Inflammatory macrophage (primary cell): ENCODE measurements at regions not wholly inside any gene's neighbourhood (a gene's known extent, or its start where the extent isn't known, plus 50 kb on each side); places are given as distances from the start of the nearest gene placed in this dataset.

Experiments used
- DNase-seq, 2 donors: peaks; one replicate each; pipeline ENCODE4 v3.0.0-alpha.2; 2020 to 2022

- DNase-seq = no peak
These were observed 335.6 kb downstream of the CYRIA start for GRCh38 chr2:16330012-16330411.

- no peak for DNase-seq
These were observed 336.2 kb downstream of the CYRIA start for GRCh38 chr2:16329421-16329820.

- no peak for DNase-seq
These were observed 337.0 kb downstream of the CYRIA start for GRCh38 chr2:16328521-16329190.

- DNase-seq = no peak
These were observed 338.3 kb downstream of the CYRIA start for GRCh38 chr2:16327326-16327725.

- no peak for DNase-seq
These were observed 338.8 kb downstream of the CYRIA start for GRCh38 chr2:16326711-16327300.

- no peak for DNase-seq
These were observed 339.6 kb downstream of the CYRIA start for GRCh38 chr2:16325976-16326510.

- no peak for DNase-seq
These were observed 340.3 kb downstream of the CYRIA start for GRCh38 chr2:16325016-16325975.

- no peak for DNase-seq
These were observed 341.1 kb downstream of the CYRIA start for GRCh38 chr2:16324544-16324937.

GRCh38 chr2:16323551-16324543 lies 341.8 kb downstream of the CYRIA start:
- DNase-seq = no peak

- no peak for DNase-seq
These were observed 342.5 kb downstream of the CYRIA start for GRCh38 chr2:16323126-16323520.

- DNase-seq = no peak
These were observed 343.1 kb downstream of the CYRIA start for GRCh38 chr2:16322308-16323125.

- DNase-seq = no peak
These were observed 343.8 kb downstream of the CYRIA start for GRCh38 chr2:16321872-16322271.

GRCh38 chr2:16321256-16321655 lies 344.4 kb downstream of the CYRIA start:
- DNase-seq = no peak

GRCh38 chr2:16320716-16321115 lies 344.9 kb downstream of the CYRIA start:
- DNase-seq = no peak

- no peak for DNase-seq
These were observed 346.0 kb downstream of the CYRIA start for GRCh38 chr2:16319551-16320121.

GRCh38 chr2:16318474-16319195 lies 347.0 kb downstream of the CYRIA start:
- peak in 1 of 2 donors; percentile 11 for DNase-seq

- no peak for DNase-seq
These were observed 347.6 kb downstream of the CYRIA start for GRCh38 chr2:16318051-16318450.

- DNase-seq = no peak
These were observed 348.3 kb downstream of the CYRIA start for GRCh38 chr2:16317211-16317830.

GRCh38 chr2:16316456-16317210 lies 349.0 kb downstream of the CYRIA start:
- DNase-seq = no peak
